Keratinocyte (primary cell): ENCODE measurements at regions not wholly inside any gene's neighbourhood (a gene's known extent, or its start where the extent isn't known, plus 50 kb on each side); places are given as distances from the start of the nearest gene placed in this dataset.

Experiments used
- CTCF ChIP-seq, 3 experiments: IDR thresholded peaks in 1 of 3; conservative IDR thresholded peaks in 1 of 3; optimal IDR thresholded peaks in 1 of 3; 2 replicates in 2 of 3; 3 replicates in 1 of 3; pipeline versions ENCODE3 to v1.5.1; 2011; ENCODE audit warnings: low read length in 3 of 3, mild to moderate bottlenecking in 3 of 3, moderate library complexity in 2 of 3, control low read depth in 1 of 3, inconsistent platforms in 1 of 3; ENCODE audit not compliant: insufficient read depth in 2 of 3; ENCODE audit errors: extremely low read depth in 1 of 3
- EZH2 ChIP-seq: IDR thresholded peaks from one replicate; pipeline ENCODE4 v1.6.1; 2012; ENCODE audit warnings: inconsistent platforms, mild to moderate bottlenecking, low read length, moderate library complexity

GRCh38 chr10:64385355-64385754, 864.2 kb downstream of the REEP3 start:
- TF ChIP-seq CTCF (optimal IDR thresholded peaks at IDR 0.05 in 1 of 3, IDR thresholded peaks at IDR 0.05 in 1 of 3, conservative IDR thresholded peaks at IDR 0.05 in 1 of 3; ENCODE audit: extremely low read depth in 1 of 3, insufficient read depth in 2 of 3, low read length in 3 of 3) (no peak), EZH2 (no peak)
